Sigmoid colon (tissue), 6 donors: ENCODE measurements at regions not wholly inside any gene's neighbourhood (a gene's known extent, or its start where the extent isn't known, plus 50 kb on each side); places are given as distances from the start of the nearest gene placed in this dataset.
"Not testable (repeated sequence)": the region's sequence is repeated elsewhere in the genome, so short reads cannot be mapped to it uniquely, and the experiment has no call there.

Experiments
- DNase-seq: peaks from one replicate; pipeline ENCODE4 v3.0.0-alpha.2; 2019
- H3K27ac ChIP-seq, 4 donors: fragments of 200-600 bp; sonication (generic); one replicate each; pipeline ENCODE4 v1.5.1; 2016 to 2019; ENCODE audit warnings: mild to moderate bottlenecking in 1 of 4
- H3K27me3 ChIP-seq, 3 donors: fragments of 200-600 bp; sonication (generic); one replicate each; pipeline ENCODE4 v1.5.1; 2019; ENCODE audit warnings: mild to moderate bottlenecking in 1 of 3
- H3K36me3 ChIP-seq, 4 donors: fragments of 200-600 bp; sonication (generic); one replicate each; pipeline ENCODE4 v1.5.1; 2016 to 2019
- H3K4me1 ChIP-seq, 4 donors: fragments of 200-600 bp; sonication (generic); one replicate each; pipeline ENCODE4 v1.5.1; 2017 to 2019
- H3K4me3 ChIP-seq, 4 donors: fragments of 200-600 bp; sonication (generic); one replicate each; pipeline ENCODE4 v1.5.1; 2017 to 2019; ENCODE audit warnings: mild to moderate bottlenecking in 2 of 4, moderate library complexity in 1 of 4
- H3K9me3 ChIP-seq, 4 donors: fragments of 200-600 bp in 3 of 4; sonication (generic) in 3 of 4; one replicate each; pipeline versions ENCODE4 v1.5.1 to v1.6.1; 2013 to 2019
- CTCF ChIP-seq, 4 experiments: fragments of 450-650 bp in 3 of 4; fragments of 200-600 bp in 1 of 4; IDR thresholded peaks; one replicate each; pipeline ENCODE4 v1.5.1; 2016 to 2019; ENCODE audit warnings: antibody characterized with exemption in 4 of 4, mild to moderate bottlenecking in 3 of 4, moderate library complexity in 2 of 4
- EP300 ChIP-seq, 4 donors: sonication (generic); formaldehyde crosslinking; IDR thresholded peaks; one replicate each; pipeline ENCODE4 v1.6.1; 2017; ENCODE audit warnings: antibody characterized with exemption in 4 of 4
- POLR2A ChIP-seq, 2 donors: fragments of 450-650 bp; IDR thresholded peaks; one replicate each; pipeline ENCODE4 v1.6.1; 2016; ENCODE audit warnings: antibody characterized with exemption in 2 of 2, mild to moderate bottlenecking in 2 of 2, moderate library complexity in 2 of 2
- POLR2AphosphoS5 ChIP-seq, 4 donors: sonication (generic); formaldehyde crosslinking; IDR thresholded peaks; one replicate each; pipeline ENCODE4 v1.6.1; 2017; ENCODE audit warnings: antibody characterized with exemption in 4 of 4
- WGBS, 2 donors: extraction: QIAGEN DNeasy Blood & Tissue Kit; methylation state at CpG; one replicate each; pipeline ENCODE4 v1.1.7; 2013; 5-methylcytosine and 5-hydroxymethylcytosine counted together
- intact Hi-C: fragments of 100-400 bp; cut with DNase I; formaldehyde crosslinking; loops from one replicate; pipeline ENCODE4 v1.15.1; 2023
- donor health status: healthy with polysubstance abuse.
- donor health status: healthy.

- peak in 3 of 4 donors; percentile 65 to 79 (median 69) for TF ChIP-seq POLR2AphosphoS5 (IDR thresholded peaks at IDR 0.05)
- no peak for TF ChIP-seq POLR2A (IDR thresholded peaks at IDR 0.05)
- no peak overlapping the region for H3K4me3 ChIP-seq
- 73 to 77% methylated on average over 5 of the region's 5 CpGs for WGBS, 2 donors
- no peak for DNase-seq
- H3K4me1 ChIP-seq = peaks cover 0 to 18% (median 13%) of the 10 kb centered on the region in 4 donors
- H3K27ac ChIP-seq = peak overlapping the region in 2 of 4 donors; percentile 12 to 21
- peaks cover 0 to 5% (median 0%) of the 10 kb centered on the region in 4 donors for H3K9me3 ChIP-seq
- intact Hi-C loops = no loop called here
- no peaks in the 10 kb centered on the region for H3K27me3 ChIP-seq
- no peaks in the 10 kb centered on the region for H3K36me3 ChIP-seq
Observed at GRCh38 chr6:112956696-112957535, 609.8 kb downstream of the RFPL4B start.

GRCh38 chr6:112957536-112957916 is 610.4 kb downstream of the RFPL4B start:
- no peak overlapping the region for H3K4me3 ChIP-seq
- peaks cover 0 to 18% (median 13%) of the 10 kb centered on the region in 4 donors for H3K4me1 ChIP-seq
- WGBS, 2 donors = 81 to 89% methylated on average over 2 of the region's 2 CpGs
- no peak overlapping the region for H3K27ac ChIP-seq
- H3K27me3 ChIP-seq = no peaks in the 10 kb centered on the region
- peaks cover 0 to 5% (median 0%) of the 10 kb centered on the region in 4 donors for H3K9me3 ChIP-seq
- no peak for DNase-seq
- intact Hi-C loops = no loop called here
- TF ChIP-seq CTCF (IDR thresholded peaks at IDR 0.05) (no peak), POLR2A (IDR thresholded peaks at IDR 0.05) (no peak), POLR2AphosphoS5 (IDR thresholded peaks at IDR 0.05) (no peak), EP300 (IDR thresholded peaks at IDR 0.05) (no peak)
- no peaks in the 10 kb centered on the region for H3K36me3 ChIP-seq

- H3K27ac ChIP-seq, H3K27me3 ChIP-seq, DNase-seq, H3K9me3 ChIP-seq, intact Hi-C loops, H3K4me3 ChIP-seq, H3K36me3 ChIP-seq: not testable (repeated sequence)
- H3K4me1 ChIP-seq = peaks cover 0 to 18% (median 13%) of the 10 kb centered on the region in 4 donors
- 93 to 94% methylated on average over 3 of the region's 3 CpGs for WGBS, 2 donors
Observed at GRCh38 chr6:112960130-112960529, 613.0 kb downstream of the RFPL4B start.

- Histone ChIP-seq H3K4me1 (no peaks in the 10 kb centered on the region), H3K36me3 (no peaks in the 10 kb centered on the region), H3K4me3 (no peak overlapping the region), H3K27ac (no peak overlapping the region), H3K27me3 (no peaks in the 10 kb centered on the region), H3K9me3 (no peaks in the 10 kb centered on the region)
- intact Hi-C loops = no loop called here
- 91 to 98% methylated on average over 1 of the region's 1 CpG for WGBS, 2 donors
- TF ChIP-seq CTCF (IDR thresholded peaks at IDR 0.05) = no peak
- TF ChIP-seq POLR2A (IDR thresholded peaks at IDR 0.05) = no peak
- no peak for TF ChIP-seq EP300 (IDR thresholded peaks at IDR 0.05)
- TF ChIP-seq POLR2AphosphoS5 (IDR thresholded peaks at IDR 0.05) = no peak
- DNase-seq = no peak
Observed at GRCh38 chr6:112967974-112968373, 620.8 kb downstream of the RFPL4B start.

- Histone ChIP-seq H3K27ac (no peak overlapping the region), H3K4me3 (no peak overlapping the region), H3K27me3 (no peaks in the 10 kb centered on the region), H3K4me1 (no peaks in the 10 kb centered on the region), H3K9me3 (no peaks in the 10 kb centered on the region), H3K36me3 (no peaks in the 10 kb centered on the region)
- intact Hi-C loops = no loop called here
- no peak for TF ChIP-seq CTCF (IDR thresholded peaks at IDR 0.05)
- TF ChIP-seq POLR2A (IDR thresholded peaks at IDR 0.05) = no peak
- TF ChIP-seq POLR2AphosphoS5 (IDR thresholded peaks at IDR 0.05) = no peak
- TF ChIP-seq EP300 (IDR thresholded peaks at IDR 0.05) = no peak
- DNase-seq = no peak
- 92% methylated on average over 1 of the region's 1 CpG for WGBS, 2 donors
Observed at GRCh38 chr6:112971651-112972050, 624.5 kb downstream of the RFPL4B start.

- H3K9me3 ChIP-seq, DNase-seq, H3K36me3 ChIP-seq, H3K4me3 ChIP-seq, H3K27ac ChIP-seq, intact Hi-C loops, H3K4me1 ChIP-seq, H3K27me3 ChIP-seq: not testable (repeated sequence)
- WGBS, 2 donors = 92 to 94% methylated on average over 4 of the region's 4 CpGs
Observed at GRCh38 chr6:112974931-112975330, 627.8 kb downstream of the RFPL4B start.

GRCh38 chr6:112976579-112976978 is 629.4 kb downstream of the RFPL4B start:
- H3K4me1 ChIP-seq, DNase-seq, H3K27ac ChIP-seq, H3K27me3 ChIP-seq, H3K4me3 ChIP-seq, H3K36me3 ChIP-seq, intact Hi-C loops, H3K9me3 ChIP-seq: not testable (repeated sequence)
